ENCODE measurements at regions not wholly inside any gene's neighbourhood (a gene's known extent, or its start where the extent isn't known, plus 50 kb on each side); places are given as distances from the start of the nearest gene placed in this dataset.
"Not testable (repeated sequence)": the region's sequence is repeated elsewhere in the genome, so short reads cannot be mapped to it uniquely, and the experiment has no call there.

- not testable (repeated sequence) for TF ChIP-seq EZH2 (IDR thresholded peaks at IDR 0.05; ENCODE audit: borderline replicate concordance, insufficient read depth, low read depth, low read length, poor library complexity, severe bottlenecking)
- TF ChIP-seq, protein P1, sequence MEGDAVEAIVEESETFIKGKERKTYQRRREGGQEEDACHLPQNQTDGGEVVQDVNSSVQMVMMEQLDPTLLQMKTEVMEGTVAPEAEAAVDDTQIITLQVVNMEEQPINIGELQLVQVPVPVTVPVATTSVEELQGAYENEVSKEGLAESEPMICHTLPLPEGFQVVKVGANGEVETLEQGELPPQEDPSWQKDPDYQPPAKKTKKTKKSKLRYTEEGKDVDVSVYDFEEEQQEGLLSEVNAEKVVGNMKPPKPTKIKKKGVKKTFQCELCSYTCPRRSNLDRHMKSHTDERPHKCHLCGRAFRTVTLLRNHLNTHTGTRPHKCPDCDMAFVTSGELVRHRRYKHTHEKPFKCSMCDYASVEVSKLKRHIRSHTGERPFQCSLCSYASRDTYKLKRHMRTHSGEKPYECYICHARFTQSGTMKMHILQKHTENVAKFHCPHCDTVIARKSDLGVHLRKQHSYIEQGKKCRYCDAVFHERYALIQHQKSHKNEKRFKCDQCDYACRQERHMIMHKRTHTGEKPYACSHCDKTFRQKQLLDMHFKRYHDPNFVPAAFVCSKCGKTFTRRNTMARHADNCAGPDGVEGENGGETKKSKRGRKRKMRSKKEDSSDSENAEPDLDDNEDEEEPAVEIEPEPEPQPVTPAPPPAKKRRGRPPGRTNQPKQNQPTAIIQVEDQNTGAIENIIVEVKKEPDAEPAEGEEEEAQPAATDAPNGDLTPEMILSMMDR (IDR thresholded peaks at IDR 0.05), result not testable (repeated sequence)
Measured at GRCh38 chr22:15776727-15777126, 86.9 kb downstream of the POTEH start.

Measured in B cell (primary cell).